SU-DHL-6 (cell line): ENCODE measurements at regions not wholly inside any gene's neighbourhood (a gene's known extent, or its start where the extent isn't known, plus 50 kb on each side); places are given as distances from the start of the nearest gene placed in this dataset.

Source experiments
- H2AFZ ChIP-seq: fragments of 200-600 bp; sonication (generic); 2 replicates; pipeline ENCODE4 v1.6.1; 2014; ENCODE audit warnings: low read depth, mild to moderate bottlenecking, moderate library complexity, mixed read lengths, antibody characterized with exemption, low read length; ENCODE audit not compliant: severe bottlenecking
- H3F3A ChIP-seq: fragments of 200-600 bp; shearing (Covaris generic); 2 replicates; pipeline ENCODE4 v1.6.0; 2016; ENCODE audit warnings: antibody characterized with exemption, mild to moderate bottlenecking; ENCODE audit not compliant: insufficient read depth
- H3K27ac ChIP-seq: fragments of 200-600 bp; sonication (generic); 2 replicates; pipeline ENCODE4 v1.5.1; 2016; ENCODE audit warnings: low read depth, mild to moderate bottlenecking, low read length, moderate library complexity, mixed read lengths
- H3K27me3 ChIP-seq: fragments of 200-600 bp; sonication (generic), shearing (Covaris generic); 2 replicates; pipeline ENCODE4 v1.6.0; 2014; ENCODE audit warnings: mild to moderate bottlenecking, low read length
- H3K36me3 ChIP-seq: fragments of 200-600 bp; sonication (generic); 2 replicates; pipeline ENCODE4 v1.6.1; 2014; ENCODE audit warnings: mild to moderate bottlenecking, low read length, mixed read lengths
- H3K4me2 ChIP-seq: fragments of 300-600, 200-600 bp; shearing (Covaris generic), sonication (generic); 2 replicates; pipeline ENCODE4 v1.6.0; 2014; ENCODE audit warnings: low read length, low read depth, mild to moderate bottlenecking; ENCODE audit not compliant: poor library complexity, severe bottlenecking
- H3K4me3 ChIP-seq: fragments of 200-600 bp; sonication (generic); 2 replicates; pipeline ENCODE4 v1.5.1; 2014; ENCODE audit warnings: antibody characterized with exemption, low read length, mild to moderate bottlenecking, mixed read lengths; ENCODE audit not compliant: insufficient read depth, poor library complexity, severe bottlenecking
- H3K79me2 ChIP-seq: fragments of 200-600 bp; sonication (generic); 2 replicates; pipeline ENCODE4 v1.6.1; 2014; ENCODE audit warnings: mild to moderate bottlenecking, low read length, moderate library complexity; ENCODE audit not compliant: insufficient read depth
- H3K9ac ChIP-seq: fragments of 200-600 bp; sonication (generic); 2 replicates; pipeline ENCODE4 v1.7.0; 2014; ENCODE audit warnings: mild to moderate bottlenecking, low read length
- H3K9me2 ChIP-seq: fragments of 200-600 bp; sonication (generic); replicated peaks from 2 replicates; pipeline ENCODE4 v1.6.1; 2014; ENCODE audit warnings: low read length; ENCODE audit not compliant: insufficient read depth
- H3K9me3 ChIP-seq: fragments of 200-600 bp; sonication (generic); 2 replicates; pipeline ENCODE4 v1.6.1; 2014; ENCODE audit warnings: low read length, mixed read lengths; ENCODE audit not compliant: insufficient read depth
- H4K20me1 ChIP-seq: fragments of 200-600 bp; sonication (generic); 2 replicates; pipeline ENCODE4 v1.6.1; 2014; ENCODE audit warnings: low read depth, mild to moderate bottlenecking, antibody characterized with exemption, low read length, moderate library complexity, mixed read lengths
- EZH2phosphoT487 ChIP-seq: fragments of 200-600 bp; sonication (generic), shearing (Covaris generic); conservative IDR thresholded peaks from 2 replicates; pipeline ENCODE4 v1.6.1; 2018; ENCODE audit warnings: mild to moderate bottlenecking, antibody characterized with exemption, low read length, moderate library complexity, mixed read lengths
- TF ChIP-seq, protein P1 (sequence below): fragments of 200-600 bp; sonication (generic); IDR thresholded peaks from one replicate; pipeline ENCODE4 v1.5.1; 2017; ENCODE audit warnings: antibody characterized with exemption, mild to moderate bottlenecking, low read length, moderate library complexity; ENCODE audit not compliant: insufficient read depth, poor library complexity, severe bottlenecking

DNA sequence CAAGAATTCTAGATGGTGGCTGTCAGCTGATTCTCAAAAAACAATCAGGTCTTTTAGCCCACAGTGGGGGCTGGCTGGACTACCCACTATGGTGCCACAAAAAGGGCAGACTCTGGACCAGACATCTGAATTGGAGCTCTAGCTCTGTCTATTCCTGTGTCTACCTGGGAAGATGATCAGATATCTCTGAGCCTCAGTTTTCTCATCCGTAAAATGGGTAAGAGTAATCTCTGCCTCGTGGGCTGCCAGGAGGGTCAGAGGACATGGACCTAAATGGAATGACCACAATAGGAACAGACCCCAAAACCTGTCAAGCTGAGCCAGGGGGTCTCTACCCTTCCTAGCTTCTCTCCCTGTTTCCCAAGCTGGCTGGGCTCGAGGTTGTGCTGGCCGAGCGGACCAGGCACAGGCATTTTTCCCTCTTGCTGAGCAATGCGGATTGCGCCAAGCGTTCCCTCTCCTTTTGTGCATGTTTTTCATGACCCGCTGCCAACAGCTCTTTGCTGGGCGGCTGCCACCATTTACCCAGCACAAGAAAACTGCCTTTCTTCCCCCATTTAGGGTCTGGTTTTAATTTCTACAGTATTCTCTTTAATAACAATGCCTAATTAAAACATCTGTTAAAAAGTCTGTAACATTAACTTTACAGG, 74.7 kb upstream of the MAFB start:
- Histone ChIP-seq H3K4me3 (no peak overlapping the region), H3K9ac (no peak overlapping the region), H3F3A (no peaks in the 10 kb centered on the region), H3K27me3 (no peaks in the 10 kb centered on the region), H4K20me1 (no peaks in the 10 kb centered on the region), H2AFZ (no peak overlapping the region), H3K79me2 (no peaks in the 10 kb centered on the region), H3K27ac (no peak overlapping the region), H3K4me2 (no peak overlapping the region), H3K9me3 (no peaks in the 10 kb centered on the region), H3K36me3 (no peaks in the 10 kb centered on the region), H3K9me2 (no peaks in the 10 kb centered on the region)
- TF ChIP-seq, protein P1, sequence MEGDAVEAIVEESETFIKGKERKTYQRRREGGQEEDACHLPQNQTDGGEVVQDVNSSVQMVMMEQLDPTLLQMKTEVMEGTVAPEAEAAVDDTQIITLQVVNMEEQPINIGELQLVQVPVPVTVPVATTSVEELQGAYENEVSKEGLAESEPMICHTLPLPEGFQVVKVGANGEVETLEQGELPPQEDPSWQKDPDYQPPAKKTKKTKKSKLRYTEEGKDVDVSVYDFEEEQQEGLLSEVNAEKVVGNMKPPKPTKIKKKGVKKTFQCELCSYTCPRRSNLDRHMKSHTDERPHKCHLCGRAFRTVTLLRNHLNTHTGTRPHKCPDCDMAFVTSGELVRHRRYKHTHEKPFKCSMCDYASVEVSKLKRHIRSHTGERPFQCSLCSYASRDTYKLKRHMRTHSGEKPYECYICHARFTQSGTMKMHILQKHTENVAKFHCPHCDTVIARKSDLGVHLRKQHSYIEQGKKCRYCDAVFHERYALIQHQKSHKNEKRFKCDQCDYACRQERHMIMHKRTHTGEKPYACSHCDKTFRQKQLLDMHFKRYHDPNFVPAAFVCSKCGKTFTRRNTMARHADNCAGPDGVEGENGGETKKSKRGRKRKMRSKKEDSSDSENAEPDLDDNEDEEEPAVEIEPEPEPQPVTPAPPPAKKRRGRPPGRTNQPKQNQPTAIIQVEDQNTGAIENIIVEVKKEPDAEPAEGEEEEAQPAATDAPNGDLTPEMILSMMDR: no peak
- TF ChIP-seq EZH2phosphoT487: no peak

DNA sequence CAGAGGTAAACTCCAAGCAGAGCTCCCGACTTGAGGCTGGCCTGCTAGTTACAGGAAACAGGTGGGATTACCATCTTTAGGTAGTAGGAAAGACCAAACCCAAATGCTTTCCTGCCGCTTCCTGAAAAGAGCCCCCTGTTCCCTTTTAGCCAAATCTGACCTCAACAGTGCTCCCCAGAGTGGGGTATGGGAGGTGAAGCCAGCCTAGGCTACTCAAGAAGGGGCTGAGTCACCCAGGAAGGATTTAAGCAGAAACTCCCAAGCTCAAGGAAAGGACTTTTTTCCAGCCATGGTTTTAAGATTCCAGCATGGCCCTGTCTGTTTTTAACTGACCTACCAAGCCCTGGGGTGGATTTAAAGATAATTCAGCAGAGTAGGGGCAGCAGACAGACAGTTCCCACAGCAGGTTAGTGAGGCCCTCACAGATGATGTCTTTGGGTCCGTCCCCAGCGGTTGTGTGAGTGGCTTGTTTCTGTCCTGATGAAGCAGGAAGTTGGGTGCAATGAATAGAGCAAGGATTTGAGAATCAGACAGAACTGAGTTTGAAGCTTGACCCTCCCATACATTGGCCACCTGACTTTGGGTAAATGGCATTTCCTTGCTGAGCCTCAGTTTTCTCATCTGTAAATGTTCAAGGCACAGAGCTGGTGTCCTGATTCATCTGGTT, 76.9 kb upstream of the MAFB start:
- Histone ChIP-seq H4K20me1 (no peaks in the 10 kb centered on the region), H3K4me3 (no peak overlapping the region), H3K9me3 (no peaks in the 10 kb centered on the region), H3F3A (no peaks in the 10 kb centered on the region), H3K79me2 (no peaks in the 10 kb centered on the region), H3K9me2 (no peaks in the 10 kb centered on the region), H2AFZ (no peak overlapping the region), H3K27me3 (no peaks in the 10 kb centered on the region), H3K36me3 (no peaks in the 10 kb centered on the region), H3K27ac (no peak overlapping the region), H3K4me2 (no peak overlapping the region), H3K9ac (no peak overlapping the region)
- TF ChIP-seq, protein P1: no peak
- TF ChIP-seq EZH2phosphoT487: no peak

DNA sequence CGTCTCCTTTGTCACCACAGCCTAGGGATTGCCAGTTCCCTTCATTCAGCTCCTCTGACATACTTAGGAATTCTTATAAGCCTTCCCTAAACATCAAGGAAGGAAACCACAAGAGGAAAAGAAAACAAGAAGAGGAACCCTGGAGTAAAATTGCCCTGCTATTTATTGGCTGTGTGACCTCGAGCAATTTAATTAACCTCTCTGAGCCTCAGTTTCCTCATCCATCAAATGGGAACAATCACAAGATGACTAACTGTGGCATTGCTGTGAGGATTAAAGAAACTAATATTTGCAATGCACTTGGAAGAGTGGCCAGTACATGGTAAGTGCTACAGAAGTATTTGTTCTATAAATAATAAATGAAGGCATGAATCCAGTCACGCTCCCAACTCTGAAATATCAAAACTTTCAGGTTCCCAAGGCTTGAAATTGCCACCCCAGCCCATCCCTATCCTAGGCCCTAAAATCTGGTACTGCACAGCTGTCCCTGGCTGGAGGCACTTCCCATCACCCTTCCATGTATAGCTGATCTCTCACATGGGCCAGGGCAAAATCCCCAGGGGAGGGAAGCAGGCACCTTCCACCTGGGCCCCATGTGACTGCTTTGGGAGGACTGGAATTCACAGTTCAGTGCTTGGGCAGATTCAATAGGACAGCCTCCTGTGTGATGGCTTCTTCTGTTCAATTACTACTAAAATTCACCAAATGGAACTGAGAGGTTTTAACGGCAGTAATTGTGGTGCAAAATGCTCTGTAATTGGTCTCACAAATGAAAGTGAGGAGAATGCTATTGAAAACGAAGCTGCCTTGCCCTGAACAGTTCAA, 78.0 kb upstream of the MAFB start:
- H3K36me3 ChIP-seq: no peaks in the 10 kb centered on the region
- H3K9ac ChIP-seq: no peak overlapping the region
- no peak overlapping the region for H2AFZ ChIP-seq
- H3K4me2 ChIP-seq: no peak overlapping the region
- no peaks in the 10 kb centered on the region for H3K79me2 ChIP-seq
- H3K4me3 ChIP-seq: no peak overlapping the region
- no peaks in the 10 kb centered on the region for H3F3A ChIP-seq
- no peak overlapping the region for H3K27ac ChIP-seq
- H3K9me3 ChIP-seq: no peaks in the 10 kb centered on the region
- H4K20me1 ChIP-seq: no peaks in the 10 kb centered on the region
- H3K27me3 ChIP-seq: no peaks in the 10 kb centered on the region
- no peak for TF ChIP-seq EZH2phosphoT487
- TF ChIP-seq, protein P1: no peak
- no peaks in the 10 kb centered on the region for H3K9me2 ChIP-seq
